H1 (cell line): ENCODE measurements at regions not wholly inside any gene's neighbourhood (a gene's known extent, or its start where the extent isn't known, plus 50 kb on each side); places are given as distances from the start of the nearest gene placed in this dataset.

ENCODE experiments used
- CTCF ChIA-PET: fragments of 300-600 bp; sonication (Branson Sonifier 250); formaldehyde crosslinking; loops from one replicate; lab custom pipeline; 2021; ENCODE audit not compliant: partially characterized antibody; lab: Charles Lee
- POLR2A ChIA-PET: fragments of 300-600 bp; sonication (Branson Sonifier 250); formaldehyde crosslinking; loops from one replicate; lab custom pipeline; 2021; ENCODE audit warnings: inconsistent platforms; ENCODE audit not compliant: partially characterized antibody; lab: Charles Lee
- DNase-seq, 2 experiments: peaks; one replicate each; pipeline versions ENCODE4 v3.0.0 to v3.0.0-alpha.2; 2010 to 2022; ENCODE audit warnings: low spot score in 2 of 2, low read depth in 1 of 2, mixed read lengths in 1 of 2
- FAIRE-seq: peaks from 2 replicates; lab custom pipeline; 2011; peaks lifted over from hg19 to GRCh38; lab: Jason Lieb, UNC
- H2AFZ ChIP-seq: 2 replicates; pipeline ENCODE4 v1.8.1; 2012; ENCODE audit warnings: low read length, inconsistent platforms
- H2AK5ac ChIP-seq: 2 replicates; pipeline ENCODE4 v1.6.1; 2013; ENCODE audit warnings: low read depth, low read length
- H2BK120ac ChIP-seq: replicated peaks from 2 replicates; pipeline ENCODE3; 2013; ENCODE audit warnings: low read depth, low read length, inconsistent platforms
- H2BK12ac ChIP-seq: 2 replicates; pipeline ENCODE4 v1.6.1; 2013; ENCODE audit warnings: low read depth, low read length
- H2BK15ac ChIP-seq: 2 replicates; pipeline ENCODE4 v1.6.1; 2013; ENCODE audit warnings: low read length
- H2BK20ac ChIP-seq: 2 replicates; pipeline ENCODE4 v1.6.1; 2013; ENCODE audit warnings: low read length
- H2BK5ac ChIP-seq: 2 replicates; pipeline ENCODE4 v1.6.1; 2013; ENCODE audit warnings: low read depth, low read length
- H3K14ac ChIP-seq: 2 replicates; pipeline ENCODE4 v1.6.1; 2013; ENCODE audit warnings: inconsistent platforms; ENCODE audit not compliant: insufficient read length
- H3K18ac ChIP-seq: 2 replicates; pipeline ENCODE4 v1.6.1; 2013; ENCODE audit warnings: low read length; ENCODE audit errors: extremely low read depth
- H3K23ac ChIP-seq: 2 replicates; pipeline ENCODE4 v1.6.1; 2013; ENCODE audit warnings: inconsistent platforms; ENCODE audit not compliant: insufficient read length
- H3K23me2 ChIP-seq: 2 replicates; pipeline ENCODE4 v1.6.1; 2013; ENCODE audit warnings: low read depth, low read length
- H3K27ac ChIP-seq: 2 replicates; pipeline ENCODE4 v1.6.1; 2011; ENCODE audit warnings: low read depth, low read length, inconsistent platforms
- H3K27me3 ChIP-seq, 4 experiments: replicated peaks in 1 of 4; 1 replicate in 1 of 4; 2 replicates in 3 of 4; pipeline versions ENCODE4 v1.6.1 to v1.8.1; 2011 to 2013; ENCODE audit warnings: low read length in 3 of 4, mild to moderate bottlenecking in 3 of 4, inconsistent platforms in 2 of 4, mixed read lengths in 2 of 4, moderate library complexity in 1 of 4; ENCODE audit not compliant: control insufficient read depth in 3 of 4, insufficient read depth in 3 of 4; ENCODE audit errors: extremely low read depth in 1 of 4
- H3K36me3 ChIP-seq, 4 experiments: 2 replicates each; pipeline versions ENCODE4 v1.6.1 to v1.8.1; 2011 to 2013; ENCODE audit warnings: mild to moderate bottlenecking in 4 of 4, low read length in 3 of 4, moderate library complexity in 2 of 4, control low read depth in 1 of 4, inconsistent platforms in 1 of 4; ENCODE audit not compliant: insufficient read depth in 4 of 4, control insufficient read depth in 2 of 4
- H3K4ac ChIP-seq: replicated peaks from 2 replicates; pipeline ENCODE3; 2013; ENCODE audit warnings: low read length, low read depth, mixed read lengths, inconsistent platforms; ENCODE audit not compliant: insufficient read length
- H3K4me1 ChIP-seq, 4 experiments: replicated peaks in 1 of 4; 1 replicate in 1 of 4; 2 replicates in 3 of 4; pipeline versions ENCODE4 v1.6.1 to v1.8.1; 2011 to 2013; ENCODE audit warnings: low read length in 3 of 4, inconsistent platforms in 2 of 4, mixed read lengths in 1 of 4; ENCODE audit not compliant: insufficient read depth in 4 of 4, control insufficient read depth in 3 of 4
- H3K4me2 ChIP-seq, 2 experiments: 2 replicates each; pipeline versions ENCODE4 v1.6.1 to v1.8.1; 2011 to 2013; ENCODE audit warnings: low read depth in 2 of 2, low read length in 2 of 2, control low read depth in 1 of 2, inconsistent platforms in 1 of 2, mild to moderate bottlenecking in 1 of 2; ENCODE audit not compliant: insufficient read depth in 1 of 2
- H3K4me3 ChIP-seq, 4 experiments: fragments of 200-600, 300-600 bp in 1 of 4; sonication (generic), shearing (Covaris generic), sonication (Bioruptor Twin) in 1 of 4; 2 replicates each; pipeline versions ENCODE4 v1.5.1 to v1.8.1; 2011 to 2016; ENCODE audit warnings: low read length in 4 of 4, low read depth in 3 of 4, control low read depth in 2 of 4, inconsistent platforms in 2 of 4, mild to moderate bottlenecking in 2 of 4, mixed read lengths in 1 of 4, moderate library complexity in 1 of 4; ENCODE audit not compliant: insufficient read depth in 2 of 4; ENCODE audit errors: extremely low read depth in 1 of 4
- H3K56ac ChIP-seq: replicated peaks from 2 replicates; pipeline ENCODE3; 2013; ENCODE audit warnings: low read depth, mild to moderate bottlenecking, mixed read lengths, low read length, inconsistent platforms; ENCODE audit not compliant: insufficient read length
- H3K79me1 ChIP-seq: 2 replicates; pipeline ENCODE4 v1.6.1; 2013; ENCODE audit warnings: low read depth, low read length, control low read depth
- H3K79me2 ChIP-seq, 2 experiments: 2 replicates each; pipeline versions ENCODE4 v1.6.1 to v1.8.1; 2012 to 2013; ENCODE audit warnings: low read length in 2 of 2, mild to moderate bottlenecking in 2 of 2, inconsistent platforms in 1 of 2; ENCODE audit not compliant: insufficient read depth in 2 of 2, control insufficient read depth in 1 of 2
- H3K9ac ChIP-seq, 4 experiments: replicated peaks in 1 of 4; 1 replicate in 1 of 4; 2 replicates in 3 of 4; pipeline versions ENCODE4 v1.6.1 to v1.8.1; 2011 to 2013; ENCODE audit warnings: low read depth in 3 of 4, low read length in 3 of 4, control low read depth in 2 of 4, mild to moderate bottlenecking in 2 of 4, moderate library complexity in 2 of 4, inconsistent platforms in 1 of 4; ENCODE audit errors: extremely low read depth in 1 of 4
- H3K9me3 ChIP-seq, 2 experiments: 2 replicates each; pipeline versions ENCODE4 v1.6.1 to v1.8.1; 2012 to 2013; ENCODE audit warnings: mild to moderate bottlenecking in 2 of 2, moderate library complexity in 2 of 2, control low read depth in 1 of 2, inconsistent platforms in 1 of 2, low read depth in 1 of 2, low read length in 1 of 2, mixed read lengths in 1 of 2; ENCODE audit not compliant: insufficient read depth in 2 of 2
- H4K20me1 ChIP-seq, 2 experiments: replicated peaks in 1 of 2; 2 replicates each; pipeline versions ENCODE3 to v1.8.1; 2011 to 2013; ENCODE audit warnings: inconsistent platforms in 2 of 2, low read length in 2 of 2, mild to moderate bottlenecking in 1 of 2; ENCODE audit not compliant: insufficient read depth in 2 of 2, control insufficient read depth in 1 of 2
- H4K5ac ChIP-seq: 2 replicates; pipeline ENCODE4 v1.6.1; 2013; ENCODE audit warnings: low read length, low read depth, mixed read lengths, inconsistent platforms; ENCODE audit not compliant: insufficient read length
- H4K8ac ChIP-seq: 2 replicates; pipeline ENCODE4 v1.8.0; 2013; ENCODE audit warnings: mild to moderate bottlenecking, moderate library complexity, low read length, inconsistent platforms; ENCODE audit not compliant: insufficient read depth; ENCODE audit errors: extremely low read depth
- H4K91ac ChIP-seq: replicated peaks from 2 replicates; pipeline ENCODE3; 2013; ENCODE audit warnings: low read length, mixed read lengths, inconsistent platforms; ENCODE audit not compliant: insufficient read length
- BACH1 ChIP-seq: IDR thresholded peaks from 2 replicates; pipeline ENCODE4 v1.6.1; 2012; ENCODE audit warnings: low read length, improper control_type of control experiment
- BCL11A ChIP-seq, 2 experiments: IDR thresholded peaks; one replicate each; pipeline ENCODE4 v1.6.1; 2011; ENCODE audit warnings: low read depth in 2 of 2, low read length in 2 of 2, mild to moderate bottlenecking in 2 of 2
- CHD1 ChIP-seq: IDR thresholded peaks from 2 replicates; pipeline ENCODE4 v1.6.1; 2012; ENCODE audit warnings: low read depth, low read length, improper control_type of control experiment
- POLR2A ChIP-seq, 2 experiments: IDR thresholded peaks; 1 replicate in 1 of 2; 2 replicates in 1 of 2; pipeline ENCODE4 v1.6.1; 2011; ENCODE audit warnings: low read depth in 2 of 2, low read length in 2 of 2, mild to moderate bottlenecking in 2 of 2; ENCODE audit errors: control extremely low read depth in 1 of 2
- SUZ12 ChIP-seq: fragments of 200-600 bp; sonication (generic); IDR thresholded peaks from 2 replicates; pipeline ENCODE4 v1.6.1; 2012; ENCODE audit warnings: mild to moderate bottlenecking, inconsistent platforms, low read length, moderate library complexity, mixed read lengths
- WGBS, 2 experiments: shearing (Covaris generic) in 1 of 2; methylation state at CpG; one replicate each; pipeline versions ENCODE4 v1.1.6 to v1.1.7; 2013 to 2015; ENCODE audit warnings: low lambda C conversion rate in 2 of 2, mixed read lengths in 2 of 2, inconsistent platforms in 1 of 2, low coverage in 1 of 2, missing lambda C conversion rate in 1 of 2; ENCODE audit not compliant: insufficient replicate concordance in 2 of 2, insufficient coverage in 1 of 2, insufficient read length in 1 of 2; ENCODE audit errors: extremely low coverage in 1 of 2, missing lambda C conversion rate in 1 of 2; 5-methylcytosine and 5-hydroxymethylcytosine counted together

DNA sequence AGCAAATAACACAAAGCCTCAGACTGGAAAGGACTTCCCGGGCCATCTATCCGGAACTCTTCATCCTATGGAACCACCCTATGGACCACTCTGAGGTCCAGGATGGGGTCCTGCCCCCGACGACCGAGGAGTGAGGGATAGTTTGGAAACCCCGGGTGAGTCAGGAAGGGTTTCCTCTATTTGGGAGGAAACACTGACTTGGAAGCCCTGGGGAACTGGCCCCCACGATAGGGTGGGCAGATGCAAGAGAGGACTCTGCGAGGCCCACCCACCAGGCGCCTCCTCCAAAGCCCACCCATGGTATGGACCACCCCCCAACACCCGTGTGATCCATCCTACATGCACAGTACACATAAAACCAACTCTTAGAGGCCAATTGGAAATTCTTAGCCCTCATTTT is 69.4 kb downstream of the CPN2 start:
- POLR2A ChIA-PET: no interaction called here

More for the DNA sequence above, 69.4 kb downstream of the CPN2 start:
- H2BK5ac ChIP-seq: no peak overlapping the region
- H3K27ac ChIP-seq: no peak overlapping the region
- no peak overlapping the region for H3K9ac ChIP-seq
- no peak overlapping the region for H2AK5ac ChIP-seq
- no peaks in the 10 kb centered on the region; a peak in 1 of 7 replicates for H3K27me3 ChIP-seq
- H3K18ac ChIP-seq: no peak overlapping the region
- H3K4me1 ChIP-seq: peaks cover 10 to 22% (median 16%) of the 10 kb centered on the region in 4 experiments
- H2BK20ac ChIP-seq: no peak overlapping the region
- no peak overlapping the region for H3K4me2 ChIP-seq
- no peak overlapping the region for H4K5ac ChIP-seq
- no peak overlapping the region for H2BK12ac ChIP-seq
- H3K23ac ChIP-seq: no peak overlapping the region
- H3K23me2 ChIP-seq: peaks cover 2% of the 10 kb centered on the region; the same call in 1 of the 2 replicates
- H3K4me3 ChIP-seq: no peak overlapping the region
- no peaks in the 10 kb centered on the region for H3K9me3 ChIP-seq
- H2BK120ac ChIP-seq: no peak overlapping the region
- H3K4ac ChIP-seq: no peak overlapping the region
- CTCF ChIA-PET: interaction anchor here (3.8 kb wide), 1 partner anchor 12 kb away, joined by 20 read pairs; no protein-coding TSS in a partner anchor
- H3K36me3 ChIP-seq: no peaks in the 10 kb centered on the region
- H2AFZ ChIP-seq: no peak overlapping the region
- FAIRE-seq: no peak
- no peaks in the 10 kb centered on the region for H4K20me1 ChIP-seq
- TF ChIP-seq BCL11A (IDR thresholded peaks at IDR 0.05; ENCODE audit: low read depth in 2 of 2, low read length in 2 of 2): no peak
- no peak for TF ChIP-seq POLR2A (IDR thresholded peaks at IDR 0.05; ENCODE audit: control extremely low read depth in 1 of 2, low read depth in 2 of 2, low read length in 2 of 2)
- no peak for TF ChIP-seq SUZ12
- TF ChIP-seq BACH1: no peak
- no peak for TF ChIP-seq CHD1
- TF ChIP-seq, all 59 proteins: peak for 0
- no peak overlapping the region for H3K56ac ChIP-seq
- 91% methylated on average over 10 of the region's 10 CpGs; no CpG with 5 or more reads in 1 of the 2 experiments for WGBS, 2 experiments
- H3K14ac ChIP-seq: no peak overlapping the region
- H4K91ac ChIP-seq: no peak overlapping the region
- DNase-seq: no peak
- H2BK15ac ChIP-seq: no peak overlapping the region
- H3K79me2 ChIP-seq: no peaks in the 10 kb centered on the region
- no peak overlapping the region for H4K8ac ChIP-seq
- no peaks in the 10 kb centered on the region for H3K79me1 ChIP-seq
